HG03159 (cell line): ENCODE measurements at regions not wholly inside any gene's neighbourhood (a gene's known extent, or its start where the extent isn't known, plus 50 kb on each side); places are given as distances from the start of the nearest gene placed in this dataset.
"Not testable (repeated sequence)": the region's sequence is repeated elsewhere in the genome, so short reads cannot be mapped to it uniquely, and the experiment has no call there.

Source experiments
- ATAC-seq: cut with Tn5 transposase; IDR thresholded peaks from one replicate; pipeline ENCODE4 v1.9.1; 2021; ENCODE audit warnings: mild to moderate bottlenecking, moderate library complexity; ENCODE audit not compliant: unreplicated experiment

DNA sequence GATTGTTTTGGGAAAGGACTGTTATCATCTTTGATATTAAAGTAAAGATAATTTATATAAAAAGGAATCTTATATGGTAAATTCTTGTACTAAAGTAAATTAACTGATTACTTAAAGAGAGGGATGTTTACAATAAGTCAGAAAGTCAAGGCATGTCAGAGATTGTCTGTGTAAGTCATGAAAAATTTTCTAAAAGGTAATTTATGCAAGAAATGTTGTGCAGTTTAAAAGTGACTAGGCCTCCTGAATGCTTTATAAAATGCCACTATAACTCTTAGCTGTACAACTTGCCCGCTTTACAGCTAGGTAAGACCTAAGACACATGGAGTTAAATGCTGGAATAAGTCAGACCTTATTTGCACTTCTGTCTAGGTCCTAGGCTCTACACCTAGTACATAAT is 692.9 kb downstream of the GBE1 start:
- no peak for ATAC-seq

DNA sequence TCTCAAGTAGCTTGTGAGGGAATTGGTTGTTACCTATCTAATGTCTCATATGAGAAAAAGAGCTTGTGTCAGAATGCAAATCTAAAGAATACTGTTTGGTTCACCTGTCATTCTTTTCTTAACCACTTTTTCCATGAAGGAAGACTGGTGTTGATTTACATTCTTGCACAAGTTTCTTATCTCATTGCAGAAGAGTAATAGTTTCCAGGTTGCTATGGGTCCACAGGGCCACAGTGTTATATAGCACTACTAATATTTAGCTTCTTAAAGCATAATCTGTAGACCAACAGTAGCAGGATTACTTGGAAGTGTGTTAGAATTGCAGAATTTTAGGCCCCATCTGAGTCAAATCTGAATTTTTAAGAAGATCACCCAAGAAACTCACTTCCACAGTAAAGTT is 697.5 kb downstream of the GBE1 start:
- no peak for ATAC-seq

DNA sequence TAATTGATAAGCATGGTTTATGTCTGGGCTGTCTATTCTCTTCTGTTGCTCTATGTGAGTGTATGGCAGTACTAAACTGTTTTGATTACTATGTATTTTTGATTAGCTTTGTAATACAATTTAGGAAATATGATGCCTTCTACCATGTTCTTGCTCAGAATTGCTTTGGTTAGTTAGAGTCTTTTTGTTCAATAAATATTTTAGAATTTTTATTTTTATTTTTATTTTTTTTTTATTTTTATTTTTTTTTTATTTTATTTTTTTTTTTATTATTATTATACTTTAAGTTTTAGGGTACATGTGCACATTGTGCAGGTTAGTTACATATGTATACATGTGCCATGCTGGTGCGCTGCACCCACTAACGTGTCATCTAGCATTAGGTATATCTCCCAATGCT is 710.3 kb downstream of the GBE1 start:
- not testable (repeated sequence) for ATAC-seq

DNA sequence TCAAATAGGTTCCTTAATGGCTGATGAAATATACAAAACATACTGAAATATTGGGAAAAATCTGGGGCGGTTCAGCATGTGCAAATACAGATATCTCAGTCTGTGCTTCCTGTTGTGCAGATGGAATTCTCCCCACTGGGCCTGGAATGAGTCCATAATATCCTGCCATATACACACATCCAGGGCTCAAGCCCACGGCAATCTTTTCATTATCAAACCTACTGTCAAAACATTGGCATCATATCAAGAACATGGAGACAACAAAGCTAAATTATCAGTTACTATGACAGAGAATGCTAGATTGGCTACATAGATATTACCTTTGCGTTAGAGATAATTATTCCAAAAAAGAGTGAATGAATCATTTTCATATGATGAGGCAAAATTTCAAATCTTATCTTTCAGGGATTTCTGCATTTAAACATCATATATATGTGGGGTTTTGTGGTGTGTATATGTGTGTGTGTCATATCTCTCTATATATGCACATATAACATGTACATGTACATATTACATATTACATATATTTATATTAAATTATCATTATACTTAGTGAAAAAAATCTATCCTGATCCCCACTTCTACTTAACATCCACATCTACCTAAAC is 713.3 kb downstream of the GBE1 start:
- ATAC-seq, result no peak

DNA sequence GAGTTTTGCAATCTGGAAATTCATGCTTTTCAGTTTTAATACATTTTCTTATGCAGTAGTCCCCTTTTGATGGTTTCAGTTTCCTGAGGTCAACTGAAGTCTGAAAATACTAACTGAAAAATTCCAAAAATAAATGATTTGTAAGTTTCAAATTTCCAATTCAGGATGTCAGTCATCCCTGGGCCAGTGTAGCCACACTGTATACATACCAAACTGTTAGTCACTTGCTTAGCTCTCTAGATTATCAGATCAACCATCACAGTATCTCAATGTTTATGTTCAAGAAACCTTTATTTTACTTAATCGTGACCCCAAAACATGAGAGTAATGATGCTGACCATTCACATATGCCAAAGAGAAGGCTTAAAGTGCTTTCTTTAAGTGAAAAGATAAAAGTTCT is 715.5 kb downstream of the GBE1 start:
- no peak for ATAC-seq

DNA sequence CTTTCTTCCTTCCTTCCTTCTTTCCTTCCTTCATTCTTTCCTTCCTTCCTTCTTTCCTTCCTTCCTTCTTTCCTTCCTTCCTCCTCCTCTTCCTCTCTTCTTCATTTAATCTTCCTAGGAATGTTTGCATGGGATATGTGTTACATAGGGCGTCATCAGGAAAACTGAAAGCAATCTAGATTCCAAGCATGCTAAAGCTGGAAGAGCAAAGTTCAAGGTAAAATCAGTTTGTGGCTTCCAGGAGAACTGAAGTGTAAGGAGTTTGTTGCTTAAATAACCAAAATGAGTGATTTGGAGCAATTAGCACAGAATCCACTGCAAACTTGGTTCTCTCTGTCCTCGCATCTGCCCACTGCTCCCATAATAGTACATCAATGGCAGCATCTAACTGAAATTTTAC is 716.2 kb downstream of the GBE1 start:
- no peak for ATAC-seq

DNA sequence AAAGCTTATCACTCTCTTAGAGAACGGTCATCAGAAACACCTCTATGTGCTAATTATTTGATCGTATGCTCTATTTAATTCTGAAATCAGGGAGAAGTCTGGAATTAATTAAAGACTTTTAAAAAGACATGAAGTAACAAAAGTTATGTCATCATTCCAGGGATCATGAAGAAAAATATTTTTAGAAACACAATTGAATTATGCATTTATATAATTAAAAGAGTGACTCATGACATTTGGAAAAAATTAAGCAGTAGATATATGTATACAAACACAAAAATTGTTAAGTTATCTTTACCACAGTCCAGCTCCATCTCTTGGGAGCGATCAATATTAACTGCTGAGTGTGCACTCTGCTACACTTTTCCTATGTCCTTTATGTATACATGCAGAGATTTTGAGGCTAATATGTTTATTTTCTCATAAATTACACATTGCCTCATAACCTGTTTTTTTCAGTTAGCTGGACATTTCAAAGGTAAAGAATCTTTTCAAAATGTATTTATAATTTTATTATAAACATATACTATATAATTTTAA is 717.7 kb downstream of the GBE1 start:
- no peak for ATAC-seq

DNA sequence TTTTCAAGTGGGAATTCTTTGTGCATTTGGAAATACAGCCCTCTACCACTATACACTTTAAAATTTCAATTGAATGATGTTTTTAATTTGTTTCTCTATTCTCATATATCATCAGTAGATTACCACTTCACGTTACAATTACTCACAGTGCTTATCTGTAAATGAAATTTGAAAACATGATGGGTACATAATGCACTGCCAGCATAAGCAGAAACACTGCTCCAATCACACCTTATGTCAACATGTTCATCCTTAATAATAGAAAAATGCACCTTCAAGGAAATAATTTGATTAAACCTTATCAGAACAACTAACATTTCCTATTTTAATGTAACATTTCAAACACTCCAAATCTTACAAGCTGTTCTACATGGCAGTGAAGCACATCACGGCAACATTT is 718.4 kb downstream of the GBE1 start:
- no peak for ATAC-seq

DNA sequence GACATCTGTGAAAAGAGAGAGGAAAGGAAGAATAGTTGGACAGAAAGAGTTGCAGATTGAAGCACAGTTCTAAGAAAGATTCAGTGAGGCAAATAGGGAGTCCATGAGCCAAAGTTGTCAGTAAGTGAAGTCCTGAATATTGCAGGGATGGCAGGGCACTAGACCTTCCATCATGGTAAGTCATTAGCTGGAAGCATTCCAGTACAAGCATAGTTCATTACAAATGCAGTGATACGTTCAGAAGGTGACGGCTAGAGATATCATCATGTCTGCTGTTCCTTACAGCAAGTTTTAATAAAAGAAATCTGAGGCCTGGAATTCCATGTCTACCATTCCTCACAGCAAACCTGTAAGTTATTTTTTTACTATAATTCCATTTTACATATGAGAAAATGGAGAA is 720.1 kb downstream of the GBE1 start:
- ATAC-seq, result no peak

DNA sequence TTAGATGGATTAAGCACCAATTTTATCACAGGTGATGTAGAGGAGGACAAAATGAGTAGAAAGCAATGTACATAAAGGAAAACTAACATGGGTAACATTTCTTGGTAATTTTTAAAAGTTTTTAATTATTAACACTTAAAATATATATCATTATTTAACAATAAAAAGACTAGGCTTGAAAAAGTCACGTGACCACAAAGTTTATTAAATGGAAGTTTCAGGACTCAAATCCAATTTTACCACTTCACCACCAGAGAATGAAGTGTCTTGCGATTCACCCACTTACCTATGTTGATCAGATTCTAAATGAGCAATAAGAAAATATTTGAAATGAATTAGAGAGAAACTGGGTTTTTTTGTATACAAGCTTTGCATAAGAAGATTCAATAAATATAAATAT is 721.3 kb downstream of the GBE1 start:
- ATAC-seq, result no peak

DNA sequence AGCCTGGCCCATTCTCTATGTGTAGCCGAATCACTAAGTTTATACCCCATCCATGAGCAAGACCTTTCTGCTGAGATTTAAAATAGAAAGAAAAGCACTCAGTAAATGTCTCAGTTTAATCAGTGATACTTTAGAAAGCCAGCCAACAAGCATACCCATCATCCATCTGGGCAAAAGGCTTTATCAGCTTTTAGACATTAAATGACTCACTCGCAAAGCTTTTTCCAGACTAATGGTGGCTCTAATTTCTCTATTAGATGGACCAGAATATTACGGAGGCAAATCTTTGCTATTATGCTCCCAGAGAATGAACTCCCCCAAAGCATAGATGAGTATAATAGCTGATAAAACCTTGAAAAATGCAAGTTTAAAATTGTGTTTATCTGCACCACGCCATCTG is 727.8 kb downstream of the GBE1 start:
- ATAC-seq, result no peak

DNA sequence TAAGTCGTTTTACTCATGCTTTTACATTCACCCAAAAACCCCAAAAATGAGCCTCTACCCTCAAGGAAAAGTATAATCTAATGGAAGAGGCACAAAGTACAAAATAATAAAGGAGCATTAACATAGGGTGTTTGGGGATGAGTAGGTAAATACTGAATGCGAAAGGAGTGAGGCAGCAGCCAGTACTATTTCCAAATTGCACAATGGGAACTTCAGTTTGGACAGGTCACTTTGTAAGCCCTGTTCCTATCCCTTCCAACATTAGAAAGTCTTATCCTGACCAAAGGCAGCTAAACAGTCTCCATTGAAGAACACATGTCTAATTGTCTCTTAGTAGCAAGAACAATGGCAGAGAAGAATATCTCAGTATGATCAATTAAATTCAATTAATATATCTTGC is 728.3 kb downstream of the GBE1 start:
- ATAC-seq, result no peak

DNA sequence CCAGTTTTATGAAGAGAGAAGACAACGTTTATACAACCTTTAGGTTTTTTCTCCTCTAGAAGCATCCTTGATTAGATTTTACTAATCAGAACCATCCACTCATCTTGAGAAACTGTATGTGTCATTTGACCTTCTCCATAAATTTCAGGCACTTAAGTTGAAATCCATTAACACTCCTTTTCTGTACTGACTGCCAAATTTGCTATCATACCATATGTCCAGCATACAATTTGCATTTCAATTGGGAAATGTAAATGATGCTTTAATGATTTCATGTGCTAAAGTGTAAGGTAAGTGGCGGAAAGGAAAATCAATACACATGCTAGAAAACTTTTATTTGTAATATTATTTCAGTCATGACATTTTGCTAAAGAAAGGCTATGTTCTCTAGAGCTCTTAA is 731.6 kb downstream of the GBE1 start:
- ATAC-seq, result no peak

DNA sequence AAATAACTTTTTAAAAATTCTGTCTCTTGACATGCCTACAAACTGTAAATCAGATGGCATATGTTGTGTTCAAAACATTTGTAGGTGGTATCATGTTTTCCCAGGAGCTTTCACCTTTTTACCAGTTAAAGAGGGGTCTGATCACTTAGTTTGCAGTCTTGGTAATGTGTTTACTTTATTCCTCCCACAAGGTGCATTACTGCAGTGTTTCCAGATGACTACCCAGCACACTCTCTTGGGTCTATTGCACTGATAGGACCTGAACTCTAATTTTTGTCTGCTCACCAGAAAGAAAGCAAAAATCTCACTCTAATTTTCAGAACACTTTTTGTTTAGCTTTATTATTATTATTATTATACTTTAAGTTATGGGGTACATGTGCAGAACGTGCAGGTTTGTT is 734.1 kb downstream of the GBE1 start:
- no peak for ATAC-seq

DNA sequence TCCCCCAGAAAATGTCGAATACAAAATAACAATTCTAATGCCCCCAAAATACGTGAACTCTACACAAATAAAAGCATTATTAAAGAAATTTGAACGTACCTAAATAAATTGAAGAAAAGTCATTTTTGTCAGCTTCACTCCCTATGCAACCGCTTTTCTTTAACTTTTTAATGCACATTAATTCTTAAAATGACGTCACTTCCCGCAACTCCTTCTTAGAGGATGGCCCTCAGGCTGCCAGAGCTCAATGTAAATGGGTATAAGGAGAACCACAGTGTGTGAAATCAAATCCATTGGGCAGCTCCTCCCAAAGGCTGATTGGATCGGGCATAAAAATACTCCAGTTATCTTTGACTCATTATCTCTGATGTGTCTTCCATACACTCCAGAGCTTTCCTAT is 736.9 kb downstream of the GBE1 start:
- ATAC-seq, result no peak

DNA sequence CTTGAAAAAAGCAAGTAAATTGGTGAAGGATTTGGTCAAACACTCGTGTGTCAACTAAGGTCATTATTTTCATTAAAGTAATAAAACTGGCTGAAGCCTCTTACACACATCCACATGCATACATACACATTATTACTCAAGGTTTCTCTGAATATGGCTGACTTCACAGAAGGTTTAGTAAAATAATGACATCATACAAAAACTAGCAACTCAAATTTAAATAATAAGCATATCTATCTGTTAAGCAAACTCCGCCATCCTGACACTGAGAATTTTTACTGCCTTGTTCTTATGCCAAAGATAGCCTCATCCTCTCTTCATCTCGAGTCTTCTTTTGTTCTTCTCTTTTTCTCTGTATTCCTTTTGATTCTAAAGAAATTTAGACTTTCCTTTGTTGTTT is 739.1 kb downstream of the GBE1 start:
- no peak for ATAC-seq

DNA sequence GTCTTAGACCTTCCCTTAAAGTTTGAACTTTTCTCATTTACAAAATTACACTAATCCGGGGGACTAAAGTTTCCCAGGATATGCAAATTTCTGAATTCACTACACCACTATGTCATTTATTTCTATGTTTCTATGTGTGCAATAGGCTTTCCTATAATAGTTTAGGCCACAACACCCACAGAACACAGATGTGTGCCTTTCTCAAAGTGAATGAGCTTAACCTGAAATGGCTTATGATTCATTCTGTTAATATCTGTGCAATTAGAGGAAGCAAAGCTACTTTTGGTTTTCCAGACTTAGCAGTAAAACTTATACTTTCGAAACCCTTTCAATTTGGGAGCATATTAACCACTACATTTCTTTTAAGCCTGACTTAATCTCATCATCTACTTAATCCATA is 748.1 kb downstream of the GBE1 start:
- no peak for ATAC-seq

DNA sequence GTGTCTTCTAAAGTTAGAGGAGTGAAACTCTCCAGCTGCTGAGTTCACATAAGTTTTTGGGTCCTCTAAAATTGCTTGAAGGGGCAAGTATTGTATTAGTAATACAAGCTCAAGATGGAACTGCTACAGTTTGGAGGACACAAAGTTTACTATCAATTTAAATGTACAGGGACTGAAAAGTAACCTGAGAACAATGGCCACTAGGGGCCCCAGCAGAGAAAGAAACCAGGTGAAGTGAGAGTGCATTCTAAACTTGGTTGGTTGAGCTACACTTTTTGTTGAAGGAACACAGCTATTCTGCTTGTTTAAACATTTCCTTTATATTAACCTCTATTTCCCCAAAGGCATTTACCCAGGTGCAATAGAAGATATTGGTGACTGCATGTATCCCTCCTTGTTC is 755.5 kb downstream of the GBE1 start:
- ATAC-seq, result no peak

DNA sequence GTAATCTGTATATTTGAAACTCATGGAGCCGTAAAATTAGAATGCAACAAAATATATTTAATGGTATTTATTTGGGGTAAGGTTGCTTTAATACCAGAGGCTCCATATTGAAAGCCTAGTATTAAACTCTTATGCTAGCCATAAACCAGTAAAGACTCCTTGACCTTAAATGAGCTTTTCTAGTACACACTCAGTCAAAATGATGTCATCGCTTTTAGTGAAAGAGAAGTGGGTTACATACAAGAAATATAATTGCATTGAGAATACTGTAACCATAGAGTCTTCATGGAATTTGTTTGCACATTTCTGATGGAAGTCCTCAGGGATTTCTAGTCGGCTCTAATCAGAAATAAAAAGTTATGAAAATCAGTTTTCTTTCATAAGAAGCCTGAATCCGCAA is 757.6 kb downstream of the GBE1 start:
- ATAC-seq, result no peak

DNA sequence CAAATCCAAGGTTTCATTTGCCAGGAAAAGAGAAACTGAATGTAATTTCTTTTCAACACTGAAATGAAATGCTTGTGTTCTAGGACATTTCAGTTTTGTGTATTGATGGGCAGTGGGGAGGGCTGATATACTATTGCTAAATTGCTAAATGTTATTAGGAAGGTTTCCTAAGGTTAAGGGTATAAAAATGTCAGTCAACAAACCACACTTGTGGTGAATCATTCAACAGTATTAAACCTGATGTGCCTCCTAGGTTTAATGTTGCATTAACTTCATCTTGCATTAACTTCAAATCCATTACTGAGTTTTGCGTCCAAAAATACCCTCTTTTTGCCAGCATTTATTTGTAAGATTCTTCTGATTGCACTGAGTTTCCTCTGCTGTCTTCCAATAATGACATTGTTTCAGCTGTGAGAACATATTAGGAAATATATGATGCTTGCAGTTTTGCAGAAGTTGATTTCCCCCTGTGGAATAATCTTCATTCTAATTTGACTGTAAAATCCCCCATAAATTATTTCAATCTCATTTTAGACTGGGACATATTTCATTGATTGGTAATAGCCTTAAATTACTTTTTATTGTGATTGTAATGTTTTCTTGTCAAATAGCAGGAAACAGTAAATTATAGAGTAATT is 758.3 kb downstream of the GBE1 start:
- no peak for ATAC-seq

DNA sequence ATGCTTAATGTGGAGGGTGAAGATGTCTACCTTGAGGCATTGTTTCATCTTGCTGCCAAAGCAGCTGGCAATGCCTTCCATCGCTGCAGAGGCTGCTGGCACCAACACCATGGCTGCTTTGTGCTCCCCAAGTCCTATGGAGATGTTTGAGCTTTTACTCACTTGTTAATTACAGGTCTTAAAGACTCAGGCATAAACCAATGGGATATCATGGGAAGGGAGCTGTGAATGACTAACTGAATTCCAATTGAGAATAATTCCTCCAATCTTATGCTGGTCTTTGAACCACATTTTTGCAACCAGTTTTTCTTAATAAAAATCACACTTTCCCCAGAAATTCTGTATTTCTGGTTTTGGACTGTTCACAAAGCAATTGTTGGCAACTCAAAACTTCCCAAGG is 762.0 kb downstream of the GBE1 start:
- ATAC-seq, result no peak

DNA sequence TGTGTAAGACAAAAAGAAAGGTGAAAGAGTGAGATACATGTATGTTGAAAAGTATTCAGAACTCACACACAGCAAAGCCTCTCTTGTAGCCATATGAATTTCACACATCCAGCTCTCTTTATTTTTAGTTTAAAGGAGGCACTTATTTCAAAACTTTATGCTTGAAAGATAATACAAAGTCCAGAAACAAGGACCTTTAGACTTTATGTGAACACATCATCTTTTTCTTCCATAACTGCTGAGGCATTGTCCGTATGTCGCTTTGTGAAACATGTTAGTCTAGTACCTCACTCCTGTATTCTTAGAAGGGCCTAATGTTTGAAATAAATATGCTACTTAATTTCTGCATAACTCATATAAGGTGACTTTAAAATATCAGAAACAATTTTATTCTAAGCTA is 763.4 kb downstream of the GBE1 start:
- no peak for ATAC-seq

DNA sequence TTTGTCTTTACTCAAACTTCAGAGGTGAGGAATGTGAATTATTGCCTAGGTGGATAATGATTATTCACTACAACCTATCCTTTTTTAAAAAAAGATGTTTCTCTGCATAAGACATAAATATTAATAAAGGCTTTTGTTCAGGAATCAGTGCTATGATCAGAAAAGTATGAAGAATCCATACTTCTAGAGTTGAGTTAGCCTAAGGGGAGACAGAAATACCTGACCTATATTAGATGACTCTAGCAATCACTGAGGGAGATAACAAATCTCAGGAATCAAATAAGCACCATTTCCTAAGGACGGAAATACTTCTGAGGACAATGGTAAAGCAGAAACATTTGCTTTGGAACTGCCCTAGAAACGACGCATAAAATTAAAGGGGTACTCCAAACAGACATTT is 763.8 kb downstream of the GBE1 start:
- ATAC-seq, result no peak
